ENCODE measurements at regions not wholly inside any gene's neighbourhood (a gene's known extent, or its start where the extent isn't known, plus 50 kb on each side); places are given as distances from the start of the nearest gene placed in this dataset.

- TF ChIP-seq POLR2A (IDR thresholded peaks at IDR 0.05) = no peak
- TF ChIP-seq CTCF (IDR thresholded peaks at IDR 0.05) = no peak
- TF ChIP-seq EP300 (IDR thresholded peaks at IDR 0.05) = no peak
These were observed 81.6 kb upstream of the RNU2-1 start for GRCh38 chr17:43315369-43315768.

Data from tibial nerve (tissue), 4 donors.